HUES64 (cell line): ENCODE measurements at regions not wholly inside any gene's neighbourhood (a gene's known extent, or its start where the extent isn't known, plus 50 kb on each side); places are given as distances from the start of the nearest gene placed in this dataset.
A peak's percentile ranks its signal among the peaks of the same experiment; 100 is the strongest.
"Not testable (repeated sequence)": the region's sequence is repeated elsewhere in the genome, so short reads cannot be mapped to it uniquely, and the experiment has no call there.

Source experiments
- H3K27ac ChIP-seq: 2 replicates; pipeline ENCODE4 v1.7.0; 2013; ENCODE audit warnings: low read depth, low read length, inconsistent platforms
- H3K27me3 ChIP-seq: 2 replicates; pipeline ENCODE4 v1.6.1; 2013; ENCODE audit warnings: mild to moderate bottlenecking, low read length; ENCODE audit not compliant: insufficient read depth
- H3K36me3 ChIP-seq: 2 replicates; pipeline ENCODE4 v1.6.1; 2013; ENCODE audit warnings: mild to moderate bottlenecking, low read length; ENCODE audit not compliant: insufficient read depth
- H3K4me1 ChIP-seq: 2 replicates; pipeline ENCODE4 v1.6.1; 2013; ENCODE audit warnings: mild to moderate bottlenecking, low read length, moderate library complexity; ENCODE audit not compliant: insufficient read depth
- H3K4me3 ChIP-seq: 2 replicates; pipeline ENCODE4 v1.5.1; 2013; ENCODE audit warnings: mild to moderate bottlenecking, low read length, moderate library complexity
- H3K9ac ChIP-seq: 2 replicates; pipeline ENCODE4 v1.6.1; 2013; ENCODE audit warnings: mild to moderate bottlenecking, low read depth, low read length
- H3K9me3 ChIP-seq: 2 replicates; pipeline ENCODE4 v1.6.1; 2013; ENCODE audit warnings: low read depth, low read length; ENCODE audit not compliant: insufficient read depth
- WGBS: fragments of 150-250, 120-280 bp; methylation state at CpG from one replicate; pipeline ENCODE4 v1.1.7; 2013; ENCODE audit warnings: missing lambda C conversion rate; 5-methylcytosine and 5-hydroxymethylcytosine counted together

- Histone ChIP-seq H3K36me3 (no peaks in the 10 kb centered on the region), H3K27ac (no peak overlapping the region), H3K4me3 (no peak overlapping the region), H3K4me1 (peaks cover 21% of the 10 kb centered on the region), H3K9me3 (no peaks in the 10 kb centered on the region), H3K27me3 (no peaks in the 10 kb centered on the region), H3K9ac (no peak overlapping the region)
These were observed 1586.4 kb upstream of the SPRY2 start for GRCh38 chr13:81927347-81927746.

- 100% methylated on average over 2 of the region's 2 CpGs for WGBS
- Histone ChIP-seq H3K9me3 (no peaks in the 10 kb centered on the region), H3K4me1 (peaks cover 11% of the 10 kb centered on the region; the same call in 1 of the 2 replicates), H3K9ac (no peak overlapping the region), H3K36me3 (no peaks in the 10 kb centered on the region), H3K4me3 (no peak overlapping the region), H3K27ac (no peak overlapping the region), H3K27me3 (no peaks in the 10 kb centered on the region)
These were observed 1576.9 kb upstream of the SPRY2 start for GRCh38 chr13:81917810-81918209.

DNA sequence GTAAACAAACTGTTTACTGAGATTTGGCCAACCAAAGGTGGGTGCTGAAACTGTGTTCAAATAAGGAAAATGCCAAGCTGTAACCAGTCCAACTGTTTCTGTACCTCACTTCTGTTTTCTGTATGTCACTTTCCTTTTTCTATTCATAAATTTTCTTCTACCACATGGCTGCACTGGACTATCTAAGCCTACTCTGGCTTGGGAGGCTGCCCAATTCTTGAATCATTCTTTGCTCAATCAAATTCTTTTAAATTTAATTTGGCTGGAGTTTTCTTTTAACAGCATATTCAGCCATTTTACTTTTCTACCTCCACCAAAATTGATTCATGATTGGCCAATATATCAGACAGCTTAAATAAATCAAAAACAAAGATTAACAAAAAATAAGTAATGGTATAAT lies 1575.5 kb upstream of the SPRY2 start:
- Histone ChIP-seq H3K9ac (no peak overlapping the region), H3K36me3 (no peaks in the 10 kb centered on the region), H3K27me3 (no peaks in the 10 kb centered on the region), H3K4me1 (peaks cover 11% of the 10 kb centered on the region; the same call in 1 of the 2 replicates), H3K27ac (no peak overlapping the region), H3K9me3 (no peaks in the 10 kb centered on the region), H3K4me3 (no peak overlapping the region)

DNA sequence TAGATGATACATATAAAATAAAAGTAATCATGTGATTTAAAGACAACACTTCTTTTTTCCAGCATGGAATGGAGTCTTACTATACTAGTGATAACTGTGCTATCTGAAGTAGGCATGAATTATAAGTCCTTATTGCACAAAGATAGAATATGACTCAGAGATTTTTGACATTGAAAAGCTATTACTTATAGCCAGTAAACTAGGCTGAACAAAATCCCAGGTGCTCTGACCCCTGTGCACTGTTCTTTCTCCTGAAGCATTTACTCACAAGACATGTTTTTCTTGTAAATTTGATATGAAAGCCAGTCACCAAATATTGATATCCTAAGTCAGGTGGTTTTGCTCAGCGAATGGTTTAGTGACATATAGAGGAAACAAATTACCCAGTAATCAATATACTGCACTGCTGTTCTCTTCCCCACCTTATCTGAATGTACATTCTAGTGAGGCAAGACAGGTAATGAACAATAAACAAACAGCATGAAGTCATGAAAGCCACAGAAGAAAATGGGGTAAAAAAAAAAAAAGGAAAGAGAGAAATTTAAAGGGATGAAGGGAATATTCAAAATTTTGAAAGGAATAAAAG lies 1567.0 kb upstream of the SPRY2 start:
- H3K27ac ChIP-seq, result no peak overlapping the region
- H3K4me3 ChIP-seq, result no peak overlapping the region
- no peaks in the 10 kb centered on the region for H3K9me3 ChIP-seq
- no peaks in the 10 kb centered on the region for H3K27me3 ChIP-seq
- H3K9ac ChIP-seq, result no peak overlapping the region
- WGBS, result no CpG with 5 or more reads among the region's 1 CpG
- no peaks in the 10 kb centered on the region for H3K36me3 ChIP-seq
- H3K4me1 ChIP-seq, result no peaks in the 10 kb centered on the region

GRCh38 chr13:81888855-81889254 lies 1547.9 kb upstream of the SPRY2 start:
- H3K27me3 ChIP-seq, result no peaks in the 10 kb centered on the region
- no peaks in the 10 kb centered on the region for H3K36me3 ChIP-seq
- H3K4me3 ChIP-seq, result no peak overlapping the region
- no peak overlapping the region for H3K27ac ChIP-seq
- H3K9ac ChIP-seq, result no peak overlapping the region
- WGBS, result 94% methylated on average over 2 of the region's 2 CpGs
- peaks cover 19% of the 10 kb centered on the region for H3K9me3 ChIP-seq
- H3K4me1 ChIP-seq, result no peaks in the 10 kb centered on the region

- H3K4me1 ChIP-seq, result peaks cover 50% of the 10 kb centered on the region
- H3K27ac ChIP-seq, result peak overlapping the region; percentile 98
- H3K4me3 ChIP-seq, result peak overlapping the region; percentile 41
- H3K9me3 ChIP-seq, result no peaks in the 10 kb centered on the region
- H3K9ac ChIP-seq, result peak overlapping the region; percentile 53
- WGBS, result 5% methylated on average over 8 of the region's 10 CpGs
- H3K36me3 ChIP-seq, result no peaks in the 10 kb centered on the region
- no peaks in the 10 kb centered on the region for H3K27me3 ChIP-seq
These were observed 1534.0 kb upstream of the SPRY2 start for GRCh38 chr13:81874681-81875661.

DNA sequence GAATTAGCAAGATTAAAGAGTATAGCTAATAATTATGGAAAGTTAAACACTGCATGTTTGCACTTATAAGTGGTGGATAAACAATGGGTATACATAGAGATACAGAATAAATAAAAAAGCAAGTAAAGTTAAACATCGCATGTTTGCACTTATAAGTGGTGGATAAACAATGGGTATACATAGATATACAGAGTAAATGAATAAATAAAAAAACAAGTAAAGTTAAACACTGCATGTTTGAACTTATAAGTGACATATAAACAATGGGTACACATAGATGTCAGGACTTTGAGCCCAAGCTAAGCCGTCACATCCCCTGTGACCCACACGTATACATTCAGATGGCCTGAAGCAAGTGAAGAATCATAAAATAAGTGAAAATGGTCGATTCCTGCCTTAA lies 1533.3 kb upstream of the SPRY2 start:
- Histone ChIP-seq H3K27me3 (no peaks in the 10 kb centered on the region), H3K4me3 (peak overlapping the region; percentile 41)
- 32% methylated on average over 3 of the region's 4 CpGs for WGBS

GRCh38 chr13:81872581-81872980 lies 1531.7 kb upstream of the SPRY2 start:
- Histone ChIP-seq H3K4me1 (peaks cover 50% of the 10 kb centered on the region), H3K4me3 (no peak overlapping the region), H3K9me3 (no peaks in the 10 kb centered on the region), H3K27ac (peak overlapping the region; percentile 98), H3K36me3 (no peaks in the 10 kb centered on the region), H3K9ac (0 out of 2 replicates have a peak overlapping the region, but pooled peaks have one; percentile 7), H3K27me3 (no peaks in the 10 kb centered on the region)
- 23% methylated on average over 2 of the region's 3 CpGs for WGBS

More for the DNA sequence above, 1533.3 kb upstream of the SPRY2 start:
- no peaks in the 10 kb centered on the region for H3K36me3 ChIP-seq
- H3K27ac ChIP-seq, result peak overlapping the region; percentile 98
- peaks cover 50% of the 10 kb centered on the region for H3K4me1 ChIP-seq
- peak overlapping the region; percentile 49; the same call in 1 of the 2 replicates for H3K9ac ChIP-seq
- no peaks in the 10 kb centered on the region for H3K9me3 ChIP-seq

- peak overlapping the region; percentile 52; the same call in 1 of the 2 replicates for H3K27ac ChIP-seq
- H3K4me3 ChIP-seq, H3K9me3 ChIP-seq, H3K9ac ChIP-seq, H3K27me3 ChIP-seq, H3K36me3 ChIP-seq: not testable (repeated sequence)
- WGBS, result 20% methylated on average over 4 of the region's 4 CpGs
- peaks cover 43% of the 10 kb centered on the region for H3K4me1 ChIP-seq
These were observed 1530.9 kb upstream of the SPRY2 start for GRCh38 chr13:81871751-81872325.

- Histone ChIP-seq H3K27ac (no peak overlapping the region), H3K9ac (no peak overlapping the region), H3K27me3 (no peaks in the 10 kb centered on the region), H3K4me3 (no peak overlapping the region), H3K9me3 (no peaks in the 10 kb centered on the region), H3K36me3 (no peaks in the 10 kb centered on the region), H3K4me1 (peaks cover 12% of the 10 kb centered on the region; the same call in 1 of the 2 replicates)
These were observed 1507.4 kb upstream of the SPRY2 start for GRCh38 chr13:81848291-81848690.

- Histone ChIP-seq H3K9ac (no peak overlapping the region), H3K4me3 (no peak overlapping the region), H3K27me3 (no peaks in the 10 kb centered on the region), H3K4me1 (peaks cover 12% of the 10 kb centered on the region; the same call in 1 of the 2 replicates), H3K36me3 (no peaks in the 10 kb centered on the region), H3K9me3 (no peaks in the 10 kb centered on the region), H3K27ac (no peak overlapping the region)
- 95% methylated on average over 1 of the region's 2 CpGs for whole genome bisulfite sequencing
These were observed 1505.8 kb upstream of the SPRY2 start for GRCh38 chr13:81846771-81847170.
